GM23338 (cell line): ENCODE measurements at regions not wholly inside any gene's neighbourhood (a gene's known extent, or its start where the extent isn't known, plus 50 kb on each side); places are given as distances from the start of the nearest gene placed in this dataset.

Experiments used
- ATAC-seq: fragments of 200-7000 bp; cut with Tn5 transposase; 3 replicates; pipeline ENCODE4 v1.9.1; 2020
- DNase-seq: peaks from one replicate; pipeline ENCODE4 v3.0.0-alpha.2; 2015; ENCODE audit warnings: low spot score
- H2AFZ ChIP-seq: fragments of 200-600 bp; sonication (generic); 2 replicates; pipeline ENCODE4 v1.8.0; 2016; ENCODE audit warnings: antibody characterized with exemption, mild to moderate bottlenecking, moderate library complexity
- H3F3A ChIP-seq: fragments of 200-600 bp; sonication (generic); replicated peaks from 2 replicates; pipeline ENCODE4 v1.8.0; 2017; ENCODE audit warnings: antibody characterized with exemption, mixed run types, low read depth
- H3K27ac ChIP-seq: fragments of 200-600 bp; sonication (generic); 2 replicates; pipeline ENCODE4 v1.6.1; 2016; ENCODE audit warnings: low read depth
- H3K27me3 ChIP-seq: fragments of 200-600 bp; sonication (generic); 2 replicates; pipeline ENCODE4 v1.8.0; 2016; ENCODE audit warnings: mild to moderate bottlenecking, mixed run types, moderate library complexity; ENCODE audit not compliant: insufficient read depth
- H3K36me3 ChIP-seq: fragments of 200-600 bp; sonication (generic); 2 replicates; pipeline ENCODE4 v1.8.0; 2016; ENCODE audit warnings: mild to moderate bottlenecking; ENCODE audit not compliant: insufficient read depth
- H3K4me1 ChIP-seq: fragments of 200-600 bp; sonication (generic); 2 replicates; pipeline ENCODE4 v1.8.0; 2016; ENCODE audit warnings: mild to moderate bottlenecking, moderate library complexity; ENCODE audit not compliant: insufficient read depth
- H3K4me2 ChIP-seq: fragments of 200-600 bp; sonication (generic); 2 replicates; pipeline ENCODE4 v1.7.1; 2017; ENCODE audit warnings: mixed run types
- H3K4me3 ChIP-seq: fragments of 200-600 bp; sonication (generic); 2 replicates; pipeline ENCODE4 v1.6.1; 2016; ENCODE audit warnings: mixed run types
- H3K79me2 ChIP-seq: fragments of 200-600 bp; sonication (generic); replicated peaks from 2 replicates; pipeline ENCODE4 v1.8.0; 2017; ENCODE audit warnings: mild to moderate bottlenecking; ENCODE audit not compliant: insufficient read depth
- H3K9me2 ChIP-seq: fragments of 200-600 bp; sonication (generic); 2 replicates; pipeline ENCODE4 v1.8.0; 2017; ENCODE audit not compliant: insufficient read depth
- H4K20me1 ChIP-seq: fragments of 200-600 bp; sonication (generic); replicated peaks from 2 replicates; pipeline ENCODE4 v1.8.0; 2017; ENCODE audit warnings: mild to moderate bottlenecking; ENCODE audit not compliant: insufficient read depth
- H3K27ac Mint-ChIP-seq: 2 replicates; pipeline ENCODE4 v1.8.0; 2020; ENCODE audit warnings: inconsistent platforms, mild to moderate bottlenecking, moderate library complexity, mixed read lengths
- H3K27me3 Mint-ChIP-seq: 3 replicates; pipeline ENCODE4 v1.8.0; 2022; ENCODE audit warnings: low read depth, mild to moderate bottlenecking, moderate library complexity, mixed read lengths, inconsistent platforms; ENCODE audit not compliant: insufficient read depth, poor library complexity
- H3K36me3 Mint-ChIP-seq: 3 replicates; pipeline ENCODE4 v1.8.0; 2021; ENCODE audit warnings: low read depth, mild to moderate bottlenecking, inconsistent platforms, moderate library complexity, mixed read lengths
- H3K4me1 Mint-ChIP-seq: 3 replicates; pipeline ENCODE4 v1.8.0; 2020; ENCODE audit warnings: mild to moderate bottlenecking, inconsistent platforms, mixed read lengths
- H3K4me3 Mint-ChIP-seq: 3 replicates; pipeline ENCODE4 v1.8.0; 2021; ENCODE audit warnings: moderate library complexity, mild to moderate bottlenecking, inconsistent platforms, mixed read lengths
- H3K9me3 Mint-ChIP-seq: 3 replicates; pipeline ENCODE4 v1.8.0; 2020; ENCODE audit warnings: moderate library complexity, mild to moderate bottlenecking, inconsistent platforms, mixed read lengths
- CREB1 ChIP-seq: fragments of 250-450 bp; sonication (Bioruptor Pico); IDR thresholded peaks from 2 replicates; pipeline ENCODE4 v1.5.0; 2020; ENCODE audit warnings: low read depth, mild to moderate bottlenecking, moderate library complexity
- CTCF ChIP-seq, 2 experiments: fragments of 200-600 bp in 1 of 2; sonication (generic) in 1 of 2; conservative IDR thresholded peaks; 2 replicates each; pipeline versions ENCODE4 v1.5.1 to v1.6.1; 2016 to 2017; ENCODE audit warnings: antibody characterized with exemption in 2 of 2, low read depth in 2 of 2, mild to moderate bottlenecking in 2 of 2, moderate library complexity in 1 of 2
- EZH2 ChIP-seq: fragments of 200-600 bp; sonication (generic); IDR thresholded peaks from one replicate; pipeline ENCODE4 v1.8.0; 2017; ENCODE audit warnings: antibody characterized with exemption, mild to moderate bottlenecking, low read depth; ENCODE audit not compliant: unreplicated experiment
- EZH2phosphoT487 ChIP-seq: fragments of 200-600 bp; sonication (generic); IDR thresholded peaks from one replicate; pipeline ENCODE4 v1.8.1; 2018; ENCODE audit warnings: antibody characterized with exemption; ENCODE audit not compliant: unreplicated experiment
- JUNB ChIP-seq: IDR thresholded peaks from one replicate; pipeline ENCODE4 v1.6.1; 2016; ENCODE audit warnings: antibody characterized with exemption; ENCODE audit not compliant: unreplicated experiment
- NANOG ChIP-seq: IDR thresholded peaks from 2 replicates; pipeline ENCODE4 v1.6.1; 2016; ENCODE audit warnings: antibody characterized with exemption, borderline replicate concordance
- REST ChIP-seq: IDR thresholded peaks from one replicate; pipeline ENCODE4 v1.6.1; 2018; ENCODE audit warnings: antibody characterized with exemption; ENCODE audit not compliant: unreplicated experiment
- STAT1 ChIP-seq: IDR thresholded peaks from one replicate; pipeline ENCODE4 v1.6.1; 2016; ENCODE audit warnings: antibody characterized with exemption; ENCODE audit not compliant: unreplicated experiment
- ZNF114 ChIP-seq: fragments of 250-450 bp; sonication (Bioruptor Pico); IDR thresholded peaks from 2 replicates; pipeline ENCODE4 v1.5.0; 2020; ENCODE audit warnings: mild to moderate bottlenecking, moderate library complexity
- ZNF331 ChIP-seq: fragments of 250-450 bp; sonication (Bioruptor Pico); IDR thresholded peaks from 2 replicates; pipeline ENCODE4 v1.5.0; 2020; ENCODE audit warnings: low read depth, mild to moderate bottlenecking, moderate library complexity
- ZNF462 ChIP-seq: fragments of 250-450 bp; sonication (Bioruptor Pico); IDR thresholded peaks from 2 replicates; pipeline ENCODE4 v1.5.0; 2020; ENCODE audit warnings: mild to moderate bottlenecking, moderate library complexity

- Histone ChIP-seq H4K20me1 (no peaks in the 10 kb centered on the region), H3K27me3 (no peaks in the 10 kb centered on the region), H2AFZ (no peak overlapping the region), H3F3A (no peaks in the 10 kb centered on the region), H3K4me3 (no peak overlapping the region), H3K79me2 (no peaks in the 10 kb centered on the region), H3K4me2 (no peak overlapping the region), H3K9me2 (no peaks in the 10 kb centered on the region), H3K36me3 (no peaks in the 10 kb centered on the region), H3K4me1 (no peaks in the 10 kb centered on the region), H3K27ac (no peak overlapping the region)
- DNase-seq (no peak), ATAC-seq (no peak)
- no peak overlapping the region for H3K4me3 Mint-ChIP-seq
- H3K27me3 Mint-ChIP-seq = no peaks in the 10 kb centered on the region
- H3K27ac Mint-ChIP-seq = no peak overlapping the region
- H3K9me3 Mint-ChIP-seq = no peaks in the 10 kb centered on the region
- H3K36me3 Mint-ChIP-seq = no peaks in the 10 kb centered on the region
- H3K4me1 Mint-ChIP-seq = no peaks in the 10 kb centered on the region
- no peak for TF ChIP-seq JUNB
- TF ChIP-seq EZH2 = no peak
- no peak for TF ChIP-seq ZNF114
- no peak for TF ChIP-seq CTCF (conservative IDR thresholded peaks at IDR 0.05; ENCODE audit: low read depth in 2 of 2)
- TF ChIP-seq EZH2phosphoT487 = no peak
Measured at GRCh38 chr6:71592643-71593042, 293.7 kb upstream of the RIMS1 start.

- Mint-ChIP-seq H3K27ac (no peak overlapping the region), H3K4me1 (peaks cover 11% of the 10 kb centered on the region; the same call in 2 of the 3 replicates), H3K4me3 (no peak overlapping the region), H3K36me3 (no peaks in the 10 kb centered on the region), H3K27me3 (peaks cover 2% of the 10 kb centered on the region), H3K9me3 (no peaks in the 10 kb centered on the region; the same call in 2 of the 3 replicates)
- Histone ChIP-seq H3K79me2 (no peaks in the 10 kb centered on the region), H3K27ac (no peak overlapping the region), H3K4me1 (0 out of 2 replicates have a peak, but pooled peaks cover 6% of the 10 kb centered on the region), H3K27me3 (no peaks in the 10 kb centered on the region), H3K9me2 (no peaks in the 10 kb centered on the region), H3F3A (no peaks in the 10 kb centered on the region), H4K20me1 (no peaks in the 10 kb centered on the region), H2AFZ (no peak overlapping the region), H3K4me3 (no peak overlapping the region), H3K36me3 (no peaks in the 10 kb centered on the region), H3K4me2 (no peak overlapping the region)
- no peak for DNase-seq
- no peak for ATAC-seq
- TF ChIP-seq ZNF462 (CRISPR knock-in tag) (no peak), ZNF331 (CRISPR knock-in tag) (no peak), ZNF114 (no peak), REST (no peak), STAT1 (no peak), NANOG (no peak), CREB1 (CRISPR knock-in tag) (no peak), JUNB (no peak), EZH2 (no peak)
Measured at GRCh38 chr6:71599359-71599758, 287.0 kb upstream of the RIMS1 start.
